ENCODE measurements at regions not wholly inside any gene's neighbourhood (a gene's known extent, or its start where the extent isn't known, plus 50 kb on each side); places are given as distances from the start of the nearest gene placed in this dataset.

- no peak overlapping the region for H3K27ac ChIP-seq (ENCODE audit: low read depth)
- H3K27me3 Mint-ChIP-seq (ENCODE audit: insufficient read depth, low read depth, poor library complexity) = peaks cover 11% of the 10 kb centered on the region
Observed at GRCh38 chr13:111629457-111629856, 309.0 kb downstream of the TEX29 start.

More at GRCh38 chr13:111629457-111629856, 309.0 kb downstream of the TEX29 start:
- Histone ChIP-seq H3K27me3 (ENCODE audit: insufficient read depth) (no peaks in the 10 kb centered on the region), H3K4me3 (no peak overlapping the region), H3K79me2 (replicated peaks; ENCODE audit: insufficient read depth) (no peaks in the 10 kb centered on the region), H3K4me1 (ENCODE audit: insufficient read depth) (peaks cover 20% of the 10 kb centered on the region), H3K4me2 (no peak overlapping the region), H3K9me2 (ENCODE audit: insufficient read depth) (peaks cover 4% of the 10 kb centered on the region; the same call in 1 of the 2 replicates), H2AFZ (no peak overlapping the region), H3F3A (replicated peaks; ENCODE audit: low read depth) (no peaks in the 10 kb centered on the region), H3K36me3 (ENCODE audit: insufficient read depth) (no peaks in the 10 kb centered on the region), H4K20me1 (replicated peaks; ENCODE audit: insufficient read depth) (no peaks in the 10 kb centered on the region)
- no peak overlapping the region for H3K4me3 Mint-ChIP-seq
- H3K27ac Mint-ChIP-seq = no peak overlapping the region
- H3K9me3 Mint-ChIP-seq = no peaks in the 10 kb centered on the region
- no peak for DNase-seq (ENCODE audit: low spot score)
- peaks cover 25% of the 10 kb centered on the region for H3K4me1 Mint-ChIP-seq
- no peak for ATAC-seq
- TF ChIP-seq NANOG (IDR thresholded peaks at IDR 0.05; ENCODE audit: borderline replicate concordance) = no peak
- TF ChIP-seq ETS1 (IDR thresholded peaks at IDR 0.05) = no peak
- no peak for TF ChIP-seq EZH2 (IDR thresholded peaks at IDR 0.05; ENCODE audit: low read depth, unreplicated experiment)
- TF ChIP-seq CREB1 (CRISPR knock-in tag; IDR thresholded peaks at IDR 0.05; ENCODE audit: low read depth) = no peak
- TF ChIP-seq STAT1 (IDR thresholded peaks at IDR 0.05; ENCODE audit: unreplicated experiment) = no peak
- no peak for TF ChIP-seq CTCF (conservative IDR thresholded peaks at IDR 0.05; ENCODE audit: low read depth in 2 of 2)
- no peak for TF ChIP-seq POLR2AphosphoS5 (IDR thresholded peaks at IDR 0.05; ENCODE audit: low read depth)
- no peak for TF ChIP-seq REST (IDR thresholded peaks at IDR 0.05; ENCODE audit: unreplicated experiment)
- TF ChIP-seq ZNF462 (CRISPR knock-in tag; IDR thresholded peaks at IDR 0.05) = no peak
- no peak for TF ChIP-seq JUNB (IDR thresholded peaks at IDR 0.05; ENCODE audit: unreplicated experiment)
- no peak for TF ChIP-seq ZNF114 (CRISPR knock-in tag; IDR thresholded peaks at IDR 0.05)
- no peak for TF ChIP-seq ZNF331 (CRISPR knock-in tag; IDR thresholded peaks at IDR 0.05; ENCODE audit: low read depth)
- no peak for TF ChIP-seq EZH2phosphoT487 (IDR thresholded peaks at IDR 0.05; ENCODE audit: unreplicated experiment)
- no peaks in the 10 kb centered on the region for H3K36me3 Mint-ChIP-seq (ENCODE audit: low read depth)

All from GM23338 (cell line).